Stomach (tissue), 8 donors: ENCODE measurements at regions not wholly inside any gene's neighbourhood (a gene's known extent, or its start where the extent isn't known, plus 50 kb on each side); places are given as distances from the start of the nearest gene placed in this dataset.

Experiments used
- DNase-seq, 2 donors: peaks; one replicate each; pipeline versions ENCODE4 v3.0.0 to v3.0.0-alpha.2; 2013 to 2019
- H3K27ac ChIP-seq, 5 donors: fragments of 200-600 bp in 4 of 5; sonication (generic) in 4 of 5; one replicate each; pipeline ENCODE4 v1.5.1; 2013 to 2019; ENCODE audit warnings: mild to moderate bottlenecking in 1 of 5, moderate library complexity in 1 of 5
- H3K27me3 ChIP-seq, 3 donors: fragments of 200-600 bp; sonication (generic); one replicate each; pipeline ENCODE4 v1.5.1; 2017 to 2019; ENCODE audit warnings: mixed run types in 1 of 3
- H3K36me3 ChIP-seq, 4 donors: fragments of 200-600 bp; sonication (generic); 1 replicate in 3 of 4; 2 replicates in 1 of 4; pipeline ENCODE4 v1.5.1; 2016 to 2019
- H3K4me1 ChIP-seq, 4 donors: fragments of 200-600 bp; sonication (generic); one replicate each; pipeline ENCODE4 v1.5.1; 2016 to 2019
- H3K4me3 ChIP-seq, 4 donors: fragments of 200-600 bp; sonication (generic) in 3 of 4; one replicate each; pipeline ENCODE4 v1.5.1; 2016 to 2019; ENCODE audit warnings: mild to moderate bottlenecking in 1 of 4
- H3K9me3 ChIP-seq, 4 donors: fragments of 200-600 bp; sonication (generic); one replicate each; pipeline ENCODE4 v1.5.1; 2016 to 2019
- CTCF ChIP-seq, 7 experiments: fragments of 450-650 bp in 4 of 7; fragments of 200-600 bp in 3 of 7; sonication (generic) in 3 of 7; IDR thresholded peaks; one replicate each; pipeline ENCODE4 v1.5.1; 2016 to 2019; ENCODE audit warnings: antibody characterized with exemption in 7 of 7, control low read depth in 2 of 7, mild to moderate bottlenecking in 1 of 7
- EP300 ChIP-seq: sonication (generic); formaldehyde crosslinking; IDR thresholded peaks from one replicate; pipeline ENCODE4 v1.6.1; 2017; ENCODE audit warnings: antibody characterized with exemption
- POLR2A ChIP-seq, 4 donors: fragments of 450-650 bp; IDR thresholded peaks; one replicate each; pipeline ENCODE4 v1.6.1; 2016; ENCODE audit warnings: antibody characterized with exemption in 4 of 4, control low read depth in 2 of 4, mild to moderate bottlenecking in 1 of 4, moderate library complexity in 1 of 4
- POLR2AphosphoS5 ChIP-seq, 3 donors: sonication (generic); formaldehyde crosslinking; IDR thresholded peaks; one replicate each; pipeline ENCODE4 v1.6.1; 2016; ENCODE audit warnings: antibody characterized with exemption in 3 of 3
- WGBS, 5 donors: extraction: QIAGEN DNeasy Blood & Tissue Kit in 3 of 5; methylation state at CpG; one replicate each; pipeline versions ENCODE4 v1.1.5 to v1.1.7; 2013 to 2018; 5-methylcytosine and 5-hydroxymethylcytosine counted together
- intact Hi-C: fragments of 100-400 bp; cut with DNase I; formaldehyde crosslinking; loops from one replicate; pipeline ENCODE4 v1.15.1; 2023; ENCODE audit warnings: low total_unique reads
- donor health status: healthy with polysubstance abuse.
- donor health status: Bipolar disorder and iron deficiency.
- donor health status: healthy.

DNA sequence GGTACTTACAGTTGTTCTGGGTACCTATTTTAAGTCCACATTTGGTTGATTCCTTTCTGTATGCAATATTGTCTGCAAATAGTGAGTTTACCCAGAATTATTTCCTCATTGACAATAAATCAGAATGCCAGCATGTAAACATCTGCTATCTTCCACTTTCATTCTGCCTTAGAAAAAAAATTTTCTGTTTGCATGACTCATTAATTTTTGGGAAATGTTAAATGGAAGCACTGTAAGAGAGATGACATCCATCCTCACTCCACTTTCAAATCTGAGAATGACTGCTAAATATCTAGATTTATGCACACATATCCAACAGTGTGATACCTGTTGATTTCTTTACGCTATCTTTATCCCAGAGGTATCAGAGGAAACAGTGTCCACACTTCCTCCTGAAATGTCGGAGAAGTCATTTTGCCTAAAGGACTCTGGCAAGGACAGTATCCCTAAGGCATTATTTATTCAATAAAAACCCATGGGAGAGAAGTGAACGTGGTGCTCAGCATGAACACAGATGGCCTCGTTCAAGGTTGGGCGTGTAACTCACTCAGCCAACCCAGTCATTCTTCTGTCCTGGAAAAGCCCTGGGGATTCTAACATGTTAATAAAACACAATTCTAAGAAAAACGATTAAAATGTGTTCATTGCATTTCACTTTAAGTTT, 780.9 kb downstream of the QKI start:
- intact Hi-C loops: no loop called here
- Histone ChIP-seq H3K36me3 (no peaks in the 10 kb centered on the region), H3K27ac (no peak overlapping the region), H3K9me3 (no peaks in the 10 kb centered on the region), H3K27me3 (no peaks in the 10 kb centered on the region), H3K4me1 (no peaks in the 10 kb centered on the region), H3K4me3 (no peak overlapping the region)
- 54 to 73% (median 62%) methylated on average over 6 of the region's 6 CpGs for WGBS, 5 donors
- TF ChIP-seq POLR2AphosphoS5 (IDR thresholded peaks at IDR 0.05) (no peak), EP300 (no peak), POLR2A (IDR thresholded peaks at IDR 0.05) (no peak), CTCF (IDR thresholded peaks at IDR 0.05) (no peak)
- DNase-seq: no peak

DNA sequence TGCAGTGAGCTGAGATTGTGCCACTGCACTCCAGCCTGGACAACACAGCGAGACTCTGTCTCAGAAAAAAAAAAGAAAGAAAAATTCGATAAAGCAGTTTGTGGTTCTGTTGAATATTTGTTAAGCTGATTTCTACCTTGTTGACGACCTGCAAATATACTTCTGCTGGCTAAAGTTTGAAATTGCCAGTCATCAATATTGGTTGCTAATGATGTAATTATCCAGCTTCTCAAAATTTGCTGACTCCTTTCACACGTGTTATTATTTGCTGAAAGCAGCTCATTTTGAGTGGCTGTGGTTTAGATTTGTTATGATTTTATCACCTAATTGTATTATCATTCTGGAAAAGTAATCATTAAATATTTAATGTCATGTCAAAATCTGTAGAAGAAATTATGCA, 774.3 kb downstream of the QKI start:
- H3K9me3 ChIP-seq: no peaks in the 10 kb centered on the region
- H3K4me1 ChIP-seq: no peaks in the 10 kb centered on the region
- TF ChIP-seq POLR2AphosphoS5 (IDR thresholded peaks at IDR 0.05): no peak
- TF ChIP-seq POLR2A (IDR thresholded peaks at IDR 0.05): no peak
- no peak for TF ChIP-seq CTCF (IDR thresholded peaks at IDR 0.05)
- no peak for TF ChIP-seq EP300
- WGBS, 5 donors: 73 to 77% (median 74%) methylated on average over 4 of the region's 4 CpGs
- no peak overlapping the region for H3K4me3 ChIP-seq
- no peak overlapping the region for H3K27ac ChIP-seq
- no peak for DNase-seq
- intact Hi-C loops: no loop called here
- no peaks in the 10 kb centered on the region for H3K36me3 ChIP-seq
- H3K27me3 ChIP-seq: no peaks in the 10 kb centered on the region

- Histone ChIP-seq H3K27ac (no peak overlapping the region), H3K4me3 (no peak overlapping the region), H3K27me3 (no peaks in the 10 kb centered on the region), H3K4me1 (no peaks in the 10 kb centered on the region), H3K36me3 (no peaks in the 10 kb centered on the region), H3K9me3 (no peaks in the 10 kb centered on the region)
- intact Hi-C loops: no loop called here
- WGBS, 5 donors: 37 to 59% (median 46%) methylated on average over 7 of the region's 7 CpGs
- no peak for TF ChIP-seq CTCF (IDR thresholded peaks at IDR 0.05)
- TF ChIP-seq EP300: no peak
- no peak for TF ChIP-seq POLR2A (IDR thresholded peaks at IDR 0.05)
- no peak for TF ChIP-seq POLR2AphosphoS5 (IDR thresholded peaks at IDR 0.05)
- no peak for DNase-seq
Observed at GRCh38 chr6:164185471-164185871, 771.0 kb downstream of the QKI start.

- H3K27me3 ChIP-seq: no peaks in the 10 kb centered on the region
- 65 to 83% (median 74%) methylated on average over 4 of the region's 4 CpGs for WGBS, 5 donors
- intact Hi-C loops: no loop called here
- no peak overlapping the region for H3K4me3 ChIP-seq
- H3K27ac ChIP-seq: no peak overlapping the region
- no peak for DNase-seq
- no peak for TF ChIP-seq CTCF (IDR thresholded peaks at IDR 0.05)
- no peak for TF ChIP-seq POLR2A (IDR thresholded peaks at IDR 0.05)
- no peak for TF ChIP-seq EP300
- no peak for TF ChIP-seq POLR2AphosphoS5 (IDR thresholded peaks at IDR 0.05)
- no peaks in the 10 kb centered on the region for H3K36me3 ChIP-seq
- H3K4me1 ChIP-seq: no peaks in the 10 kb centered on the region
- no peaks in the 10 kb centered on the region for H3K9me3 ChIP-seq
Observed at GRCh38 chr6:164184410-164184809, 769.9 kb downstream of the QKI start.
